ENCODE measurements at regions not wholly inside any gene's neighbourhood (a gene's known extent, or its start where the extent isn't known, plus 50 kb on each side); places are given as distances from the start of the nearest gene placed in this dataset.

- TF ChIP-seq CTCF (IDR thresholded peaks at IDR 0.05; ENCODE audit: extremely low read depth in 1 of 2, insufficient read depth in 1 of 2, low read depth in 1 of 2, low read length in 2 of 2) (no peak), POLR2A (IDR thresholded peaks at IDR 0.05; ENCODE audit: low read depth, low read length) (no peak), MYC (IDR thresholded peaks at IDR 0.05; ENCODE audit: low read depth, low read length) (no peak), POLR2AphosphoS5 (IDR thresholded peaks at IDR 0.05; ENCODE audit: insufficient read depth, low read depth, low read length) (no peak), MAX (IDR thresholded peaks at IDR 0.05; ENCODE audit: insufficient read depth, insufficient read length) (no peak), EZH2 (IDR thresholded peaks at IDR 0.05; ENCODE audit: borderline replicate concordance, low read depth, low read length, severe bottlenecking) (no peak), FOS (IDR thresholded peaks at IDR 0.05; ENCODE audit: borderline replicate concordance, insufficient read depth, low read length) (no peak), GATA2 (IDR thresholded peaks at IDR 0.05; ENCODE audit: insufficient read depth, insufficient read length, low read depth, low read length) (no peak), JUN (IDR thresholded peaks at IDR 0.05; ENCODE audit: borderline replicate concordance, insufficient read depth, insufficient read length, low read depth) (no peak)
These were observed 679.2 kb downstream of the NLGN4X start for GRCh38 chrX:5549512-5549911.
